Activated T-cell treated with anti-CD3 and anti-CD28 coated beads, Interleukin-2, amount 50 U/mL, for 72 hours (primary cell): ENCODE measurements at regions not wholly inside any gene's neighbourhood (a gene's known extent, or its start where the extent isn't known, plus 50 kb on each side); places are given as distances from the start of the nearest gene placed in this dataset.

Experiments
- ATAC-seq, 2 donors: fragments of 150-1000 bp; cut with Tn5 transposase; replicated peaks in 1 of 2; 2 replicates each; pipeline ENCODE4 v1.10.0; 2021; ENCODE audit warnings: moderate library complexity in 2 of 2, mild to moderate bottlenecking in 1 of 2
- DNase-seq, 2 donors: peaks; one replicate each; pipeline ENCODE4 v3.0.0; 2021 to 2022; ENCODE audit warnings: mixed read lengths in 1 of 2
- H3K27ac Mint-ChIP-seq: one replicate; pipeline ENCODE4 v1.8.0; 2022; ENCODE audit warnings: mild to moderate bottlenecking, moderate library complexity, mixed read lengths
- H3K27me3 Mint-ChIP-seq: one replicate; pipeline ENCODE4 v1.8.0; 2022; ENCODE audit warnings: low read depth, mixed read lengths
- H3K36me3 Mint-ChIP-seq, 2 donors: one replicate each; pipeline ENCODE4 v1.8.0; 2022; ENCODE audit warnings: mixed read lengths in 2 of 2, mild to moderate bottlenecking in 1 of 2; ENCODE audit not compliant: insufficient read depth in 2 of 2
- H3K4me1 Mint-ChIP-seq: one replicate; pipeline ENCODE4 v1.8.0; 2022; ENCODE audit warnings: low read depth, mixed read lengths
- H3K4me3 Mint-ChIP-seq, 2 donors: one replicate each; pipeline ENCODE4 v1.8.0; 2022; ENCODE audit warnings: mild to moderate bottlenecking in 2 of 2, mixed read lengths in 2 of 2, moderate library complexity in 2 of 2
- H3K9me3 Mint-ChIP-seq, 2 donors: one replicate each; pipeline ENCODE4 v1.8.0; 2022; ENCODE audit warnings: mixed read lengths in 2 of 2

DNA sequence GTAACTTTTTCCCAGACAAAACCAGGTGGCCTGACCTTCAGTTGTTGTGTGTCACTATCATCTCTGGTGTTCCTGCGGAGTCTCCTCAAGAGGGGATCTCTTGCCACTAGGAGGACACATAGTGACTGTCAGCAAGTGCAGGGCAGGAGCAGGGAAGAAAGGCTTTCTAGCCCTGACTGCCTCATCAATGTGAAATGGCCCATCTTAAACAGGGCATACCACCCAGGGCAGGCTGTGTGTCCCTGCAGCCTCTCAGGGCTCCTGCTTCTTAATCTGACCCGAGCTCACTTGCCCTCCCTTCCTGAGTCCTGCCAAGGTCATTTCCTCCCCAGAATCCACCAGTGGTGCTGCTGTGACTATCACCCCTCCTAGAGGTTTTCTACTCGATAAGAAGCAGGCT, 57.4 kb upstream of the SIMC1 start:
- Mint-ChIP-seq H3K4me3 (no peak overlapping the region), H3K36me3 (no peaks in the 10 kb centered on the region), H3K27me3 (peaks cover 55% of the 10 kb centered on the region), H3K9me3 (no peaks in the 10 kb centered on the region), H3K4me1 (no peaks in the 10 kb centered on the region), H3K27ac (no peak overlapping the region)
- no peak for ATAC-seq
- no peak for DNase-seq

DNA sequence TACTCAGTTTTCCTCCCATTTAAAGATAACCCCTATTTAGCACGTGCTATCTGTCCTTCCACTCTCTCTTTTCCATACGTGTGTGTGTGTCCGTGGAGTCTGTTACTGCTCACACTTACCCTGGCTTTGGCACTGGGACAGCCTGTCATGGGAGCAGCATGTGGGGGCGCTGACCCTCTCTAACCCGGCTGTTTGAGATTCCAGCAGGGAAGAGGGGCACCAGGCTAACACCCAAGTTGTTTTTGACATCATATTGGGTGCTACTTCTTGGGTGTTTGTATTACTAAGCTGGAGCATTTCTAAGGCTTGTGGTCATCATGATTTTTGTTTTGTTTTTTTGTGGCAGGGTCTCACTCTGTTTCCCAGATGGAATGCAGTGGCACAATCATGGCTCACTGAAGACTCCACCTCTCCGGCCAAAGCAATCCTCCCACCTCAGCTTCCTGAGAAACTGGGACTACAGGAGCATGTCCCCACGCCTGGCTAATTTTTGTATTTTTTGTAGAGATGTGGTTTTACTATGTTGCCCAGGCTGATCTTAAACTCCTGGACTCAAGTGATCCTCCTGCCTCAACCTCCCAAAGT, 56.9 kb upstream of the SIMC1 start:
- Mint-ChIP-seq H3K27ac (no peak overlapping the region), H3K36me3 (no peaks in the 10 kb centered on the region), H3K9me3 (no peaks in the 10 kb centered on the region), H3K4me1 (no peaks in the 10 kb centered on the region), H3K27me3 (peaks cover 50% of the 10 kb centered on the region), H3K4me3 (no peak overlapping the region)
- no peak for ATAC-seq
- no peak for DNase-seq

DNA sequence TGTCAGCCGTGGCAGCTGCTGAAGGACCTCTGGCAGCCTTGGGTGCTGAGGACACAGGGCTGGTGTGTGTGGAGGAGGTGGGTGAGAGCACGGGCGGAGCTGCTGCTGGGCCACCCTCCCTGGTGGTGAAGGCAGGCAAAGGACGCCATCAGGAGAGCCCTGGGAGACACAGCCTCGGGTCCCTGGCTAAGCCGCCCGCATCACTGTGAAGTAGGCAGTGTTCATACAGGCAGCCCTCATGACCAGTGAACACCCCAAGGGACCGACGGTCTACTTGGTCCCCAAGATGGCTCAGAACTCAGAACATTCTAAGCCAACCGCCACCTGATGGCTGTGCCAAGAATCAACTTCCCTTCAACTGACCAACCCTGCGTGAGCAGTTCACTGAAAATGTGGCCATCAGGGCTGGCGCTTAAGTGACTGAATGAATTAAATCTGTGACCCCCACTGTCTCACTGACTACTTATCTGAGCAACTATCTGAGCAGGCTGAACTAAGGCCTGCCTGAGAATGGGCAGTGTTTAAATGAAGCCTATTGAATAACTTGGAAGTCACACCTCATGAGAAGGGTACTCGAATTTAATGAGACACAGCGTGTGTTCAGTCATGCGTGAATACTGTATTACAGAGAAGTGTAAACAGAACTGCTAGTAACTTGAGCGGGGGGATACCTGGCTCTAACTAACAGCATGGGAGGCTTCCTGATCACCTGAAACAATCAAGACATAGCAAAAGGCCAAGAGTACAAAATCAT, 54.7 kb upstream of the SIMC1 start:
- DNase-seq, result no peak
- Mint-ChIP-seq H3K4me1 (no peaks in the 10 kb centered on the region), H3K36me3 (no peaks in the 10 kb centered on the region), H3K9me3 (no peaks in the 10 kb centered on the region), H3K27me3 (peaks cover 28% of the 10 kb centered on the region), H3K4me3 (no peak overlapping the region), H3K27ac (no peak overlapping the region)
- ATAC-seq, result no peak

DNA sequence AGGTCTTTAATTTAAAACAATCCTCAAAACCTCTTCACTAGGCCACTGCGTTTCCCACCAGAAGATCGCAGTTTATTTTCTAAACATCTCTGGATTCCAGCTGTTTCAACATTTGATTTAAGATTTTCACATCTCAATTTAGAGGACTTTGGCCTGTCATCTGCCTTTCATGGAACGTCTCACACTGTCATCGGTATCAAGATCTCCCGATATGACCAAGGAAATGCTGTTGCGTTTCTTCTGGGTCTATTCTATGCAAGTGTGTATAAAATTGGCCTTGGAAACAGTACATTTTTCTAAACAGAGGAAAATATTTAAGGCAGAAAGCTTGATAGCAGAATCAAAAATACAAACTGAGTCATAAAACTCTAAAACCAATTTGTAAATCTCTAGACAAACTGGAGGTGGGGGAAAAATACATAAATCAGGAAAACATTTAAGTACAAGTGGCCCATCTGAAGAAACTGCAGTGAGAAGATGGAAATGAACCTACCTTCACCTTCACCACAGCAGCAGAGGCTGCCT, 53.6 kb upstream of the SIMC1 start:
- Mint-ChIP-seq H3K36me3 (no peaks in the 10 kb centered on the region), H3K27ac (no peak overlapping the region), H3K27me3 (peaks cover 17% of the 10 kb centered on the region), H3K9me3 (no peaks in the 10 kb centered on the region), H3K4me1 (no peaks in the 10 kb centered on the region), H3K4me3 (no peak overlapping the region)
- ATAC-seq (no peak), DNase-seq (no peak)

DNA sequence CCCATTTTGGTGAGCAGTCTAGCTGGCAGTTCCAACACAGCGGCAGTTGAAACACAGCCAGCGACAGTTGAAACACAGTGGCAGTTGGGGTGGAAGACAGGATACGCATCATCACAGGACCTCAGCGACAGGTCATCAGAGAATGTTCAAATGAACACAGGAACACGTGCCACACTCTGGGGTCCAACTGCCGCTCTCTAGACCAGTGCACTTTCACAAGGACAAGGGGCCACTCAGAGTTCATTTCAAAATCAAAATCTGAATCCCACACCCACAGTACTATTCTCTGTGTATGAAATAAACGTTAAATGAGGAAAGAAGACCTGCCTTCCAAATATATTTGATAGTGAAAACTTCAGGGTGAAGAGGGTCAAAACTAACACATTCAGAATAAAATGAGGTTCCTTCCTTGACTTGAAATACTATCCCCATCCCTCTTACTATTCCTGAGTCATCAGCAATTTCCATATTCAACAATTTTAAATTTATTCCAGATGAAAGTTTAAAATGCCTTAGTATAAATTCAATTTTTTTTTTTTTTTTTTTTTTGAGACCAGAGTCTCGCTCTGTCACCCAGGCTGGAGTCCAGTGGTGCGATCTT, 53.0 kb upstream of the SIMC1 start:
- Mint-ChIP-seq H3K27ac (no peak overlapping the region), H3K9me3 (no peaks in the 10 kb centered on the region), H3K4me1 (no peaks in the 10 kb centered on the region), H3K27me3 (peaks cover 11% of the 10 kb centered on the region), H3K36me3 (no peaks in the 10 kb centered on the region), H3K4me3 (no peak overlapping the region)
- no peak for ATAC-seq
- no peak for DNase-seq

DNA sequence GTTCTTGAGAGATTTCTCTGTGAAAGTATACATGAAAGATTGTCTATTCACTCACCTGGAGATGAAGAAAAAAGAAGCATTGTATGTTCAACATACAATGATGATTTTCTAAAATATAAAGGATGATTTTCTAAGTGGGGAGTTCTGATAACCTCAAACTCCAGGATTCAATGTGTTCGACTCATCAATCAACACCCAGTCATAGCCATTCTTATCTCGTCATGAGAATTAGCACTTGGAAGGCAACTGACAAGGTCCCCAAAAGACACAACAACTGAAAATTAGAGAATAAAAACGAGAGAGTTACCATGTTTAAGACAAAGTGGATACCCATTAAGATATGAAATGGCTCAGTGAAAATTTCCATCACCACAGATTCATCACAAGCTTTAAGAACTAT, 52.1 kb upstream of the SIMC1 start:
- no peaks in the 10 kb centered on the region for H3K36me3 Mint-ChIP-seq

DNA sequence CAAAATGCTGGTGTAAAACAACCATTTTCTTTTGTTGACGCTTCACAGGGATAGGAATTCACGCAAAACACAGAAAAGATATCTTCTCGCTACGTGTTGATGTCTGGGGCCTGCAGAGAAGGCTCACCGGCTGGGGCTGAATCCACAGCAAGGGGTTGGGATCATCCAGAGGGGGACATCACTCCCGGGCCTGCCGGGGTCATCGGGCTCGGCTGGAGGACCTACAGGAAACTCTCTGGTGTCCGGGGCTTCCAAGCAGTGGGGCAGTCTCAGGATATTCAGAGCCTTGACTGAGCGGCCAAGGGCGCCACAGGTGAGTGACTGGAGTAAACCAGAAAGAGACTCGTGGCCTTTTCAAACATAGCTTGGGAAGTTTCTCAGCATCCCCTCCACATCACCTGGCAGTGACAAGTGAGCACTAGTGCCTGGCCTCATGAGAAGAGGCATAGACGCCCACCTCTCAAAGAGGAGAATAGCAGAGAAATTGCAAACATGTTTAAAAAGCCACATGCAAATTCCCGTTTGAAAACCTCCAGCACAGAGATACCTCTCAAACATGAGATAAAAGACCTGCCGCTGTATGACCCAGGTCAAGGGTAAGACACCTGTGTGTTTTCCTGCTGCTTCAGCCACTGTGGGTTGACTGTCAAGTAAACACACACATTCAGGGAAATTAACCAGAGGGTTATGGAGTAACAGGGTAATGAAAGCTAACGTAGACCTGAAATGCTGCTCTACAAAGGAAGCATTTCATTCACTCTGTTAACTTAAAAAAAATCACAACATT, 50.8 kb upstream of the SIMC1 start:
- no peak overlapping the region for H3K4me3 Mint-ChIP-seq
- ATAC-seq (no peak), DNase-seq (no peak)
- no peaks in the 10 kb centered on the region for H3K9me3 Mint-ChIP-seq
- H3K36me3 Mint-ChIP-seq, result no peaks in the 10 kb centered on the region
- no peak overlapping the region for H3K27ac Mint-ChIP-seq
- H3K4me1 Mint-ChIP-seq, result no peaks in the 10 kb centered on the region
- H3K27me3 Mint-ChIP-seq, result no peaks in the 10 kb centered on the region

More for the DNA sequence above, 52.1 kb upstream of the SIMC1 start:
- no peak for ATAC-seq
- Mint-ChIP-seq H3K4me1 (no peaks in the 10 kb centered on the region), H3K9me3 (no peaks in the 10 kb centered on the region), H3K27ac (no peak overlapping the region), H3K4me3 (no peak overlapping the region), H3K27me3 (peaks cover 4% of the 10 kb centered on the region)
- DNase-seq, result no peak

DNA sequence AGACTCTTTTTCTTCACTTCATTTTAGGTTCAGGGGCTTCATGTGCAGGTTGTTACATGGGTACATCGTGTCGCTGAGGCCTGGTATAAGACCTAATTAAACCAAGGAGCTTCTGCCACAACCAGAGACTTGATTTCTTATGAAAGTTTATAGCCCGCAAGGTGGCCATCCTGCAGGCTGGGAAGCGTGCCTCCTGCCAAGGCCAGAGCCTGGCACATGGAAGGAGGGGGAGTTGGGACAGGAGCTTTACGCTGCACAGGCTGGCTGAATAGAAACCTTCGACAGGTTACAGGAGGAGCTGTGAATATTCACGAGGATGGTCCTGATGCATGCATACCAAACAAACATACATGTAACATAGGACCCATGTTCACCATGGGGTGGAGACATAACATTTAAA, 50.1 kb upstream of the SIMC1 start:
- H3K4me1 Mint-ChIP-seq, result no peaks in the 10 kb centered on the region
- H3K9me3 Mint-ChIP-seq, result no peaks in the 10 kb centered on the region

More for the DNA sequence above, 50.1 kb upstream of the SIMC1 start:
- Mint-ChIP-seq H3K36me3 (no peaks in the 10 kb centered on the region), H3K4me3 (no peak overlapping the region), H3K27me3 (no peaks in the 10 kb centered on the region), H3K27ac (no peak overlapping the region)
- ATAC-seq (no peak), DNase-seq (no peak)
